ENCODE measurements at regions not wholly inside any gene's neighbourhood (a gene's known extent, or its start where the extent isn't known, plus 50 kb on each side); places are given as distances from the start of the nearest gene placed in this dataset.

DNA sequence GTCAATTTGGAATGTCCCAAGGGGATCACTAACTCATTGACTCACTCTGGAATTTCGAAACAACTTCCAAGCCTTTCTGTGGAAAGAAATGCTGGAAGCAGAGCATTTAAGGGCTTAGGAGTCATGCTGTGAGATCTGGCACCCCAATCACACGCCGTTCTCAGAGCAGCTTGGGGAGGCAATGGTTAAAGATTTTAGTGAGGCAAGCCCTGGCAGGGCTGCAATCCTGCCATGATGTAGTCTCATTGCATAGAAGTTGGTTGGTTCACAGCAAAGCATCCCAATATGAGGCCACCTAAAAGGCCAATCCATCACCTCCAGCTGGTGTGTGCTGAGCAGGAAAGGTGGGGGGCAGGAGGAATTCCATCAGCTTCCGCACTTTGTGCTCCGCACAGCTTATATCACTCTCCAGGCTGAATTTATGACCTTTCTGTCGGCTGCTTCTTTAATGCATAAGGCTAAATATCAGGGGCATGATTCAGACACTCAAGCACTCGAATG lies 1043.9 kb upstream of the POU3F3 start:
- no peak for DNase-seq (ENCODE audit: low read depth in 3 of 3, low spot score in 2 of 3)

GRCh38 chr2:103810875-103811274 lies 1043.0 kb upstream of the POU3F3 start:
- no peak for DNase-seq (ENCODE audit: low read depth in 3 of 3, low spot score in 2 of 3)

DNA sequence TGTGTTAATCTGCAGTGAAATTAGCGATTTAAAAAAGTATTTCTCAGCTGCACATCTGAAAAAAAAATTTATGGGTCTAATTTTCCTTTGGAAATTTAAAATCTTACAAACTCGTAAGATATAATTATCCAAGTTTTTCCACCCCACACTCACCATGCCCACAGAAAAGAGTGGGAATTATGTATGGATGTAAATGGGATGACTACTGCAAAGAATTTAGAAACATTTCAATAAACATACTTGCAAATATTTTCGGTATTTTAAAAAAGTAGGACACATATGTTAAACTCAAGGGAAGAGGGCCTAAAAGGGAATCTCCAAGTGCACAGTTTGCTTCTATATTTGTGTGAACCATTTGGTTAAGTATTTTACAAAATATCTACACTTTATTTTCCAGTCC lies 1039.9 kb upstream of the POU3F3 start:
- DNase-seq (ENCODE audit: low read depth in 3 of 3, low spot score in 2 of 3) = no peak

GRCh38 chr2:103815731-103816130 lies 1038.2 kb upstream of the POU3F3 start:
- DNase-seq (ENCODE audit: low read depth in 3 of 3, low spot score in 2 of 3) = no peak

GRCh38 chr2:103817746-103818145 lies 1036.2 kb upstream of the POU3F3 start:
- DNase-seq (ENCODE audit: low read depth in 3 of 3, low spot score in 2 of 3) = no peak

DNA sequence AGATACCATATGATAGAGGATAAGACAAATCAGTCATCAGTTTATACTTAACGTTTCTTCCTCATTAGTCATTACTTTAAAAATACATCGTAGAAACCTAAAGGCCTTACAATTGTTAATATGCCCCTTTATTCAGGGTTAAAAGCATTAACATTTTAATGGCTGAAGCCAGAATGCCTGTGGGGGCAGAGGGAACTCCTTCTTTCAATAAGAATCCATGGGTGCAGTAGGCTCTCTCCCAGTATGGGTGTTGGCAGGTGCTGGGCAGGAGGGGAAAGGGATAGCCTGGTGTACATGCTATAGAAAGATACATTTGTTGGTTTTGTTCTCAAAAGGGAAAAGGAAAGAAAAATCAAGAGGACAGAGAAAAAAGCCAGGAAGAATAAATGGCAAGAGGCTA lies 1035.7 kb upstream of the POU3F3 start:
- no peak for DNase-seq (ENCODE audit: low read depth in 3 of 3, low spot score in 2 of 3)

- no peak for DNase-seq (ENCODE audit: low read depth in 3 of 3, low spot score in 2 of 3)
Observed at GRCh38 chr2:103819599-103819998, 1034.3 kb upstream of the POU3F3 start.

- DNase-seq (ENCODE audit: low read depth in 3 of 3, low spot score in 2 of 3) = peak in 1 of 3 donors; percentile 3
Observed at GRCh38 chr2:103823847-103824246, 1030.1 kb upstream of the POU3F3 start.

- DNase-seq (ENCODE audit: low read depth in 3 of 3, low spot score in 2 of 3) = no peak
Observed at GRCh38 chr2:103847276-103847675, 1006.6 kb upstream of the POU3F3 start.

DNA sequence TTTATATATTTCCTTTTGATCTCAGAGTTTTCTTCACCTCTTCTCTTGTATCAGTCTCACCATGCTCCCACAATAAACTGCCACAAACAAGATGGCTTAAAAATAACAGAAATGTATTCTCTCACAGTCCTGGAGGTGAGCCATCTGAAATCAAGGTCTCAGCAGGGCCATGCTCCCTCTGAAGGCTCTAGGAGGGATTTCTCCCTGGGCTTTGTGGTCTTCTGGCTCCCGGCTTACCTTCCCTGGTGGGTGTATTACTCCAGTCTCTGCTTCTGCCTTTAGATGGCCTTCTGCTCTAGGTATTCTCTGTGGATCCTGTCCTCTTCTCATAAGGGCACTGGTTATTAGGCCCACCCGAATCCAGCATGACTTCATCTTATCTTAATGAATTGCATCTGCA lies 994.7 kb upstream of the POU3F3 start:
- no peak for DNase-seq (ENCODE audit: low read depth in 3 of 3, low spot score in 2 of 3)

DNA sequence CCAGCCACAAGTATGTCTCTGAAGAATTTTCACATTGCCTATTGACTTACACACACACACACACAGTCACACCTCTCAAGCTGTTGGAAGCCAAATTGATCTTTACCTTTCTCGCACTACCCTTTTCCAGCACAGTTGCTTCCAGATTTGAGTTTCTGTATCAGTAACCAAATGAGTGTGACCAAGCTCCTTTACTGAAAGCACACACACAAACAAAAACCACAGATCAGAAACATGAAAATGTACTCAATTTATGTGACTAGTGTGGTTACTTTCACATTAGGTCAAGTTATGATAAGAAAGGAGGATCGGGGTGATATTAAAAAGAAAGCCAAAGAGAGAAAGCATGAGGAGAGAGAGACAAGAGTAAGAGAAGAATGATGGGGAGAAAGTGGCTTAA lies 993.9 kb upstream of the POU3F3 start:
- DNase-seq (ENCODE audit: low read depth in 3 of 3, low spot score in 2 of 3) = no peak

DNA sequence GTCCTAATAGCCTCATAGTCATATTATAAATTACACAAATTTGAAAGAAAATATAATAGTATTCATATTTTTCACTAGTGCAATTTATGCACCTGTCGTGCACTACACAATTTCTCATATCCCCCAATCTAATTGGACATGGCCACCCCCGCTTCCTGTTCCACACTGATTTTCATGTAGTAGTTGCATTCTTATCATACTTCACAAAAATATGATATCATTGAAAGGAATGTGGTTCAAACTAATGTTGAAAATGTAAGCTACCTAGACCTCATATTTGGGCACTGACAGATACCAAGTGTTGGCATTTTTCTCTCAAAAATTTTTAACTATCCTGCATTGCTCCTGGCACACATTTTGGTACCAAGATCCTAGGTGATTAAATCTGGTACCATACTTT lies 985.5 kb upstream of the POU3F3 start:
- DNase-seq (ENCODE audit: low read depth in 3 of 3, low spot score in 2 of 3) = no peak

DNA sequence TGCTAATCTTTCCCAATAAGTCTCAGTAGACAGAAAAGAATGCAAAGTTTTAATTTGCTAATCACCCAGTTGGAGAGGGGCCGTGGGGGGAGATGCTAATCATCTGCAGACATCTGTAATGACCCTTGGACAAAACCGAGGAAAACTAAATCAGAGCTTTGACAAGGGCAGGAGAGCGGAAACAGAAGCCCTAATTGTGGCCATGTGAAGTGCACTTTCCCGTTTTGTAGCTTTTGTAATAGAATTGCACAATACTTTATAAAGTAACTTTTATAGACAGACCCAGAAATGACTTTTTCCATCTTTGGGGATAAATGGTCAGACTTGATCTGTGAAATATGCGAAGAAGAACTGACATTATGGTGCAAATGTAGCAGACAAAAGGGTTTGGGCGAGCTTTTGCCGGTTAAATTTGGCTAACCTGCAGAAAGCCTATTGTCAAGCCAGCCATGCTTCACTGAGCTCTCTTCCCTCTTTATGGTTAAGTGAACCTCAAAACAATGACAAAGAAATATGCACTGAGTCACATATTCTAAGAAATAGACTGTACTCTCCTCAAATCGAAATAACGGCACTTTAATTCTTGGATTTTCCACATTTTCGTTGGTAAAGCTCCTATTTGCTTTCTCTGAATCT lies 980.1 kb upstream of the POU3F3 start:
- DNase-seq (ENCODE audit: low read depth in 3 of 3, low spot score in 2 of 3) = no peak

DNA sequence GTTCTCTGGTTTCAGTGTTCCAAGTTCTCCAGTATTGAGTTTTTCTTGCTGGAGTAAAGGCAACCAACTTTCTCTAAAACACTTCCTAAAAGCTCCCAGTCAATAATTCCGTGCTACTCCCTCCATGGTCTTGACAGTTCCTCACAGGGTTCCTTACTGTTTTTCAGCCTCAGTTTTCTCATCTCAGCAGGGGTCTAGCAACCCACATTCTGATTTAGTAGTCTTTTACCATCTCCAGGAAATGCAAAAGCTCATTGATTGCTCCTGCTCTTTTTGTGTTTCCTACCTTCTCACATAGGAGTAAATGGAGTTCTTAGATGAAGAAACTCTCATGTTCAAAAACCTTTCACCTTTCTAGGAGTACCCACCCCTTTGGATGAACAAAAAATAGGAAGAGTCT lies 978.8 kb upstream of the POU3F3 start:
- no peak for DNase-seq (ENCODE audit: low read depth in 3 of 3, low spot score in 2 of 3)

DNA sequence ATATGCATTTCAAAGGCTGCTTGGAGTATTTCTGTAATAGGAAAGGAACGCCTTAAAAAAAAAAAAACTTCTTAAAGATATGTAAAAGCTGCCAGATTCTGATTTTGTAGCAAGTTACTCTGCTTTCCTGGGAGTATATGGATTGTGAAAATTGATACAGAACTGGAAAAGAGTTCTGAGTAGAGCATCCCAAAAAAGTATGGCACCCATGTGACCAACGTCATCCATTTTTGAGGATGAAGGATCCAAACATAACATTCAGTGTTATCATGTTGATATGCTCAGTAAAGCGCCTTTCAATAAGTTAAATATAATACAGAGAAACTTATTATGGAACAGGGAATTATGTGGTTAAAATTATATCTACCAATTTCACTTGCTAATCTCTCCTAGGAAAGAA lies 978.4 kb upstream of the POU3F3 start:
- DNase-seq (ENCODE audit: low read depth in 3 of 3, low spot score in 2 of 3) = no peak

GRCh38 chr2:103876611-103877010 lies 977.3 kb upstream of the POU3F3 start:
- DNase-seq (ENCODE audit: low read depth in 3 of 3, low spot score in 2 of 3) = no peak

DNA sequence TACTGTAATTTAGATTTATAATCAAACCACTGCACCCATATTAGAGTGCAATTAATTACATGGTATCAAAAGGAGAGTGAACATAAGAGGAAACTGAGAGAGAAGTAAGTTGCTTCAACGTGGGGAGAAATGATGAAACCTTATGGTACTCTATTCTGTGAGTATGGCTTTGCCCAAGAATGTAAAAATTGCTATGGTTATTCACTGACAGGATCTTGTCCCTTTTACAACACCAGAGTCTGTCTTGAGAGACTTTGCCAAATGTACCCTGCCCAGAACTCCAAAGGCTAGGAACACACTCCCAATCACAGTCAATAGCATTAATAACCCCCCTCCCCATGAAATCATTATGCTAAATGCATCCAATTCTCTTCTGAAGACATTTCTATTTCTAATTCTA lies 974.8 kb upstream of the POU3F3 start:
- DNase-seq (ENCODE audit: low read depth in 3 of 3, low spot score in 2 of 3) = no peak

DNA sequence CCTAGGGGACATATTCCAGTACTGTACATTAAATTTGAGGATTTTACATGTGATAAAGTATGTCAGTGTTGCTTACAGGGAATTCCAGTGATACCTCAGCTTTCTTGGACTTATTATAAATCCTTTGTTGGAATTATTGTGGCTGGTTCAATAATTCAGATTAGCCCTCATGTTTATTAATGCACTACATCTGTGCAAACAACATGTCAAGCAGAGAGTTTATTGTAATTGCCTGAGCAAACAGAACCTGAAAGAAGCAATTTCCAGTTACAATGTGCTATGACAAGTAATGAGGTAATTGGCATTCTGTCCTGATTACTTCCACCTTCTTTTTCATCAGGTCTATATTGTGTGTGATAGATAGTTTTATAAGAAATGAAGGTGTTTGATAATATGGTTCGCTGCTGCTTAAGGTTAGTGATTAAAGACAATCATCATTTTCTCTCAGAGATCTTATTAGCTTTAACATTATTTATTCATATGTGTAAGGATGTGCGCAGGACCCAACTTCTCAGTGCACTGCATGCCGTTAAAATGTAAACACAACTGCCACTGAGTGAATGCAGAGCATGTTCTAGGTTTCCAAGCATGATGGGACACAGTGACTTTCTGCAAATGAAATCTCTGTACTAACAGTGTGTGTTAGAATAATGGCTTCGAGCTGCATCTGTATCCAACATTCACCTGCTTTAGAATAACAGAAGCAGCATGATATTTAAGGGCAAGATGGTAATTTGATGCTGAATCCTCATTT lies 973.7 kb upstream of the POU3F3 start:
- DNase-seq (ENCODE audit: low read depth in 3 of 3, low spot score in 2 of 3) = no peak

DNA sequence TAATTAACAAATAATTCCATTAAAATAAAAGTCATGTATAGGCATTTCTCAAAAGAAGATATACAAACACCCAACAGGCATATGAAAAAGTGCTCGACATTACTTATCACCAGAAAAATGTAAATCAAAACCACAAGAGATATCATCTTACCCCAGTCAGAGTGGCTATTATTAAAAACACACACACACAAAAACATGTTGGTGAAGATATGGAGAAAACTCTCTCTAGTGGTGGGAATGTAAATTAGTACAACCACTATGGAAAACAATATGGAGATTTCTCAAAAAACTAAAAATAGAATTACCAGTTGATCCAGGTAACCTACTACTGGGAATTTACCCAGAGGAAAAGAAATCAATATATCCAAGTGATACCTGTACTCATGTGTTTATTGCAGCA lies 966.3 kb upstream of the POU3F3 start:
- no peak for DNase-seq (ENCODE audit: low read depth in 3 of 3, low spot score in 2 of 3)

DNA sequence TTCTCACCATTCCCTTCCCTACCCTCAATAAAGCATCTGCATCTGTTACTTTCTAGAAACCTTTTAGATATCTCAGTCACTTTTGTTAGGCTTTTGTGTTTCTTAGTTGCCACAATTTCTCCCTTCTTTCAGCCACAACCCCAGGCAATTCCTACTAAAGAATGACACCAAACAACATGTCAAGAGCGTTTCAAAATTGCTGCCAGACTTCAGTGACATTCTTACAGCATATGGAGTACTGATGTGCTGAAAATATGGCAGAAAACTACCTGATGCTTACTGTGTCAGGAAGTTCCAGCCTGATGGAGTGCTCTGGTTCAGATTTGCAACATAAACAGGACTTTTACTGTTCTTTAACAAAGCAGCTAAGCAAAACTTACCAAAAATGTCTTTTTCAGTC lies 957.7 kb upstream of the POU3F3 start:
- no peak for DNase-seq (ENCODE audit: low read depth in 3 of 3, low spot score in 2 of 3)

GRCh38 chr2:103898561-103898960 lies 955.4 kb upstream of the POU3F3 start:
- no peak for DNase-seq (ENCODE audit: low read depth in 3 of 3, low spot score in 2 of 3)

- no peak for DNase-seq (ENCODE audit: low read depth in 3 of 3, low spot score in 2 of 3)
Observed at GRCh38 chr2:103902347-103902746, 951.6 kb upstream of the POU3F3 start.

Data from right renal cortex interstitium (tissue), 3 donors.